CD4-positive, alpha-beta T cell (primary cell): ENCODE measurements at regions not wholly inside any gene's neighbourhood (a gene's known extent, or its start where the extent isn't known, plus 50 kb on each side); places are given as distances from the start of the nearest gene placed in this dataset.

Experiments
- ATAC-seq: fragments of 200-7000 bp; cut with Tn5 transposase; one replicate; pipeline ENCODE4 v1.10.0; 2022; ENCODE audit warnings: mild to moderate bottlenecking; ENCODE audit not compliant: poor library complexity
- CTCF ChIA-PET: fragments of 350-600 bp; sonication (Branson Sonifier 250); formaldehyde crosslinking; loops from one replicate; lab custom pipeline; 2021; ENCODE audit warnings: antibody characterized with exemption, inconsistent platforms; lab: Charles Lee
- POLR2A ChIA-PET: fragments of 350-600 bp; sonication (Branson Sonifier 250); formaldehyde crosslinking; loops from one replicate; lab custom pipeline; 2021; ENCODE audit warnings: antibody characterized with exemption, inconsistent platforms; lab: Charles Lee
- DNase-seq, 14 experiments: peaks; one replicate each; pipeline ENCODE4 v3.0.0-alpha.2; 2013 to 2020; ENCODE audit warnings: mixed read lengths in 2 of 14
- H3K27ac ChIP-seq, 2 donors: one replicate each; pipeline versions ENCODE4 v1.5.1 to v1.7.0; 2013; ENCODE audit warnings: low read length in 2 of 2, low read depth in 1 of 2, mild to moderate bottlenecking in 1 of 2
- H3K27me3 ChIP-seq, 2 experiments: 1 replicate in 1 of 2; 2 replicates in 1 of 2; pipeline versions ENCODE4 v1.6.1 to v1.7.0; 2013; ENCODE audit warnings: low read length in 2 of 2, control low read depth in 1 of 2, mild to moderate bottlenecking in 1 of 2, moderate library complexity in 1 of 2; ENCODE audit not compliant: insufficient read depth in 2 of 2, control insufficient read depth in 1 of 2
- H3K36me3 ChIP-seq: one replicate; pipeline ENCODE4 v1.6.1; 2013; ENCODE audit warnings: low read length, control low read depth; ENCODE audit not compliant: insufficient read depth
- H3K4me1 ChIP-seq: one replicate; pipeline ENCODE4 v1.6.1; 2013; ENCODE audit warnings: low read length, control low read depth; ENCODE audit not compliant: insufficient read depth
- H3K4me3 ChIP-seq: one replicate; pipeline ENCODE4 v1.5.1; 2013; ENCODE audit warnings: mild to moderate bottlenecking, low read length, moderate library complexity
- H3K9me3 ChIP-seq, 2 experiments: 1 replicate in 1 of 2; 2 replicates in 1 of 2; pipeline versions ENCODE4 v1.6.1 to v1.7.0; 2013; ENCODE audit warnings: low read length in 2 of 2, mild to moderate bottlenecking in 2 of 2, control low read depth in 1 of 2, moderate library complexity in 1 of 2; ENCODE audit not compliant: control insufficient read depth in 1 of 2, insufficient read depth in 1 of 2
- H3K27ac Mint-ChIP-seq: one replicate; pipeline ENCODE4 v1.8.0; 2020; ENCODE audit warnings: mixed read lengths
- H3K27me3 Mint-ChIP-seq: one replicate; pipeline ENCODE4 v1.8.0; 2021; ENCODE audit warnings: mixed read lengths
- H3K36me3 Mint-ChIP-seq: one replicate; pipeline ENCODE4 v1.8.0; 2021; ENCODE audit warnings: low read depth, mixed read lengths
- H3K4me1 Mint-ChIP-seq: one replicate; pipeline ENCODE4 v1.8.0; 2021; ENCODE audit warnings: low read depth, mixed read lengths
- H3K4me3 Mint-ChIP-seq: one replicate; pipeline ENCODE4 v1.8.0; 2020; ENCODE audit warnings: mild to moderate bottlenecking, mixed read lengths
- H3K9me3 Mint-ChIP-seq: one replicate; pipeline ENCODE4 v1.8.0; 2020; ENCODE audit warnings: mixed read lengths
- CTCF ChIP-seq: fragments of 200-600 bp; IDR thresholded peaks from one replicate; pipeline ENCODE4 v1.8.0; 2022; ENCODE audit warnings: antibody characterized with exemption, mild to moderate bottlenecking
- intact Hi-C, 2 experiments: fragments of 100-400 bp; cut with DNase I in 1 of 2; cut with micrococcal nuclease in 1 of 2; formaldehyde crosslinking; loops; one replicate each; pipeline versions ENCODE4 v1.15.1 to v1.9.0; 2023 to 2025; cut with DNase I, micrococcal nuclease

- Mint-ChIP-seq H3K36me3 (no peaks in the 10 kb centered on the region), H3K27ac (no peak overlapping the region), H3K4me1 (no peaks in the 10 kb centered on the region), H3K9me3 (no peaks in the 10 kb centered on the region), H3K27me3 (peaks cover 69% of the 10 kb centered on the region), H3K4me3 (no peak overlapping the region)
- Histone ChIP-seq H3K4me3 (no peak overlapping the region), H3K4me1 (no peaks in the 10 kb centered on the region), H3K27ac (no peak overlapping the region), H3K36me3 (no peaks in the 10 kb centered on the region), H3K9me3 (no peaks in the 10 kb centered on the region), H3K27me3 (peaks cover 3 to 29% of the 10 kb centered on the region in 2 experiments)
- no peak for TF ChIP-seq CTCF
- POLR2A ChIA-PET: no interaction called here
- intact Hi-C loops: no loop called here
- ATAC-seq (no peak), DNase-seq (no peak)
- CTCF ChIA-PET: no interaction called here
These were observed 63.6 kb downstream of the TMEM30B start for GRCh38 chr14:61217516-61217915.

- intact Hi-C loops: no loop called here
- ChIA-PET POLR2A (no interaction called here), CTCF (no interaction called here)
- Mint-ChIP-seq H3K27ac (no peak overlapping the region), H3K27me3 (peaks cover 66% of the 10 kb centered on the region), H3K4me3 (no peak overlapping the region), H3K36me3 (no peaks in the 10 kb centered on the region), H3K4me1 (no peaks in the 10 kb centered on the region), H3K9me3 (no peaks in the 10 kb centered on the region)
- no peaks in the 10 kb centered on the region for H3K36me3 ChIP-seq
- no peaks in the 10 kb centered on the region for H3K9me3 ChIP-seq
- no peak for TF ChIP-seq CTCF
- no peak for ATAC-seq
- H3K27me3 ChIP-seq: peaks cover 0 to 21% of the 10 kb centered on the region in 2 experiments
- no peak overlapping the region for H3K4me3 ChIP-seq
- no peaks in the 10 kb centered on the region for H3K4me1 ChIP-seq
- DNase-seq: no peak
- no peak overlapping the region for H3K27ac ChIP-seq
These were observed 65.7 kb downstream of the TMEM30B start for GRCh38 chr14:61215222-61216020.

- ChIA-PET CTCF (no interaction called here), POLR2A (no interaction called here)
- Histone ChIP-seq H3K9me3 (no peaks in the 10 kb centered on the region), H3K27me3 (peaks cover 0 to 12% of the 10 kb centered on the region in 2 experiments), H3K4me1 (no peaks in the 10 kb centered on the region), H3K27ac (no peak overlapping the region), H3K4me3 (no peak overlapping the region), H3K36me3 (no peaks in the 10 kb centered on the region)
- Mint-ChIP-seq H3K27ac (no peak overlapping the region), H3K27me3 (peaks cover 52% of the 10 kb centered on the region), H3K36me3 (no peaks in the 10 kb centered on the region), H3K9me3 (no peaks in the 10 kb centered on the region), H3K4me1 (no peaks in the 10 kb centered on the region), H3K4me3 (no peak overlapping the region)
- no peak for TF ChIP-seq CTCF
- no peak for DNase-seq
- no peak for ATAC-seq
- intact Hi-C loops: no loop called here
These were observed 67.2 kb downstream of the TMEM30B start for GRCh38 chr14:61213920-61214319.
